Upper lobe of left lung (tissue), 6 donors: ENCODE measurements at regions not wholly inside any gene's neighbourhood (a gene's known extent, or its start where the extent isn't known, plus 50 kb on each side); places are given as distances from the start of the nearest gene placed in this dataset.
A peak's percentile ranks its signal among the peaks of the same experiment; 100 is the strongest.

Source experiments
- ATAC-seq, 2 donors: fragments of 200-7000 bp; cut with Tn5 transposase; one replicate each; pipeline ENCODE4 v1.9.1; 2022; ENCODE audit warnings: mild to moderate bottlenecking in 2 of 2, moderate library complexity in 2 of 2; ENCODE audit not compliant: low FRiP score in 2 of 2
- DNase-seq, 2 donors: peaks; one replicate each; pipeline ENCODE4 v3.0.0-alpha.2; 2019 to 2020
- H3K27ac ChIP-seq, 4 donors: fragments of 200-600 bp; sonication (generic); one replicate each; pipeline ENCODE4 v1.5.1; 2016 to 2019
- H3K27me3 ChIP-seq, 4 donors: fragments of 200-600 bp; sonication (generic); one replicate each; pipeline ENCODE4 v1.5.1; 2017 to 2019
- H3K36me3 ChIP-seq, 4 donors: fragments of 200-600 bp; sonication (generic); one replicate each; pipeline ENCODE4 v1.5.1; 2016 to 2019
- H3K4me1 ChIP-seq, 4 donors: fragments of 200-600 bp; sonication (generic); one replicate each; pipeline ENCODE4 v1.5.1; 2018 to 2019
- H3K4me3 ChIP-seq, 4 donors: fragments of 200-600 bp; sonication (generic); one replicate each; pipeline ENCODE4 v1.5.1; 2017 to 2019; ENCODE audit warnings: mild to moderate bottlenecking in 2 of 4, moderate library complexity in 1 of 4
- H3K9me3 ChIP-seq, 4 donors: fragments of 200-600 bp; sonication (generic); one replicate each; pipeline ENCODE4 v1.5.1; 2018 to 2019
- EP300 ChIP-seq, 4 donors: sonication (generic); formaldehyde crosslinking; IDR thresholded peaks; one replicate each; pipeline ENCODE4 v1.5.1; 2017; ENCODE audit warnings: antibody characterized with exemption in 4 of 4, control low read depth in 2 of 4
- POLR2A ChIP-seq, 4 donors: fragments of 450-650 bp; IDR thresholded peaks; one replicate each; pipeline ENCODE4 v1.5.1; 2016 to 2017; ENCODE audit warnings: antibody characterized with exemption in 4 of 4, mild to moderate bottlenecking in 2 of 4
- POLR2AphosphoS5 ChIP-seq, 2 donors: sonication (generic); formaldehyde crosslinking; IDR thresholded peaks; one replicate each; pipeline ENCODE4 v1.5.1; 2017; ENCODE audit warnings: antibody characterized with exemption in 2 of 2
- WGBS, 2 donors: methylation state at CpG; one replicate each; pipeline ENCODE4 v1.1.5; 2017 to 2018; 5-methylcytosine and 5-hydroxymethylcytosine counted together
- TF ChIP-seq, protein P1 (sequence below), 6 experiments: fragments of 450-650 bp in 4 of 6; fragments of 200-600 bp in 2 of 6; sonication (generic) in 2 of 6; IDR thresholded peaks; one replicate each; pipeline ENCODE4 v1.5.1; 2016 to 2019; ENCODE audit warnings: antibody characterized with exemption in 6 of 6
- donor health status: DM: no; HTN: no; CAD: no; lungs with moderate emphysema.
- donor health status: DM: no; HTN: yes; CAD: no; lungs with severe emphysema.

DNA sequence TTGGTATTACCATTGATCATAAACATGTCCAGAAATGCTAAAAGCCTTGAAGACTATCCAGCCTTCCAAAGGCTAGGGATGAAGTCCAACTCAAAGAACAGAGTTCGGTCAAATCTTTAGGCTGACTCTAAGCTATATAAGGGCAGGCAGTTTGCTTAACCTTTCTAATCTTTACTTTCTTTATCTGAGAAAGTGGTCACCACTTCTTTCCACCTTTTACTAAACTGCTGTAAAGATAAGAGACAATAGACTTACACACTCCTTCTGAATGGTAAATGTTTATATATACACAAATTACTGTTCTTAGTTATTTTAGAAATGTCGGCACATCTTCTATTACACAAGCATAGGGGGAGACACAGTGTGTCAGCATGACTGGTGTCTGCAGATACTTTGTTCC is 100.4 kb downstream of the NREP start:
- WGBS, 2 donors: 70 to 82% methylated on average over 2 of the region's 2 CpGs
- H3K27me3 ChIP-seq: no peaks in the 10 kb centered on the region
- H3K36me3 ChIP-seq: no peaks in the 10 kb centered on the region
- DNase-seq (no peak), ATAC-seq (no peak)
- TF ChIP-seq POLR2A (IDR thresholded peaks at IDR 0.05) (no peak), EP300 (IDR thresholded peaks at IDR 0.05) (no peak), POLR2AphosphoS5 (IDR thresholded peaks at IDR 0.05) (no peak)
- TF ChIP-seq, protein P1, sequence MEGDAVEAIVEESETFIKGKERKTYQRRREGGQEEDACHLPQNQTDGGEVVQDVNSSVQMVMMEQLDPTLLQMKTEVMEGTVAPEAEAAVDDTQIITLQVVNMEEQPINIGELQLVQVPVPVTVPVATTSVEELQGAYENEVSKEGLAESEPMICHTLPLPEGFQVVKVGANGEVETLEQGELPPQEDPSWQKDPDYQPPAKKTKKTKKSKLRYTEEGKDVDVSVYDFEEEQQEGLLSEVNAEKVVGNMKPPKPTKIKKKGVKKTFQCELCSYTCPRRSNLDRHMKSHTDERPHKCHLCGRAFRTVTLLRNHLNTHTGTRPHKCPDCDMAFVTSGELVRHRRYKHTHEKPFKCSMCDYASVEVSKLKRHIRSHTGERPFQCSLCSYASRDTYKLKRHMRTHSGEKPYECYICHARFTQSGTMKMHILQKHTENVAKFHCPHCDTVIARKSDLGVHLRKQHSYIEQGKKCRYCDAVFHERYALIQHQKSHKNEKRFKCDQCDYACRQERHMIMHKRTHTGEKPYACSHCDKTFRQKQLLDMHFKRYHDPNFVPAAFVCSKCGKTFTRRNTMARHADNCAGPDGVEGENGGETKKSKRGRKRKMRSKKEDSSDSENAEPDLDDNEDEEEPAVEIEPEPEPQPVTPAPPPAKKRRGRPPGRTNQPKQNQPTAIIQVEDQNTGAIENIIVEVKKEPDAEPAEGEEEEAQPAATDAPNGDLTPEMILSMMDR (IDR thresholded peaks at IDR 0.05): no peak
- no peak overlapping the region for H3K4me3 ChIP-seq
- H3K27ac ChIP-seq: no peak overlapping the region
- H3K4me1 ChIP-seq: no peaks in the 10 kb centered on the region
- H3K9me3 ChIP-seq: no peaks in the 10 kb centered on the region

DNA sequence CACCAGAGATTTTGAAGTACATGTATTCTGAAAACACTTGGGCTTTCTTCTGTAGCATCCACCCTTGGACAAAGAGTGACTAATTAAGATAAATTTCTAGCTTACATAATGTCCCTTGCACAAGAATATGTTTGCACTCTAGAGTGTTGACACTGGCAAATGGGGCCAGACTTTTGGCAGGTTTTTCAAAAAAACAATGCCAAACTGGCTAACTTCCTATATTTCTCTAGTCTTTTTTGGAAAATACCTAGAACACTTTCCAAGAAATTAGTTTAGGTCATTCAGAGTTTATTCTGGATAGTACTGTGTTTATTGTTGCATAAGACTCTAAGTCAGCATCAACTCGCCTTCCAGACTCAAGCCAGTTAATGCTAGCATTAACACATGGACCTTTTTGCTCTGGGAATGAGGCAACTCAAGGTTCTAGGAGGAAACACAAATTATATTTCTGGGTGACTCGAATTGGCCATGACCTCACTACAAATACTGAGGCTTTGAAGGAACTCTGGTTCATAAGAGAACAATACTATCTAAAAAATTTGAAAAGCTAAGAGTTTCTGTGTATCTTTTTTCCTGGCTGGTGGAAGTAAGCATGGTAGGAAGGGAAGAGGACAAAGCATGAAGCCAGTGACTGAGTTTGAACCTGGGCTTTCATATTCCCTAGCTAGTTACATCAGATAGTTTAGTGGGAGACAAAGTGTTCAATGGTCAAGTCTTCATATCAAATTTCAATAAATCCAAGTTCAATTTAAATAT is 101.6 kb downstream of the NREP start:
- no peaks in the 10 kb centered on the region for H3K27me3 ChIP-seq
- H3K27ac ChIP-seq: no peak overlapping the region
- WGBS, 2 donors: 55 to 73% methylated on average over 2 of the region's 2 CpGs
- H3K4me1 ChIP-seq: no peaks in the 10 kb centered on the region
- peak; percentile 61 to 90 for ATAC-seq
- no peak for DNase-seq
- H3K36me3 ChIP-seq: no peaks in the 10 kb centered on the region
- no peaks in the 10 kb centered on the region for H3K9me3 ChIP-seq
- peak in 1 of 4 donors; percentile 53 for TF ChIP-seq EP300 (IDR thresholded peaks at IDR 0.05)
- TF ChIP-seq POLR2AphosphoS5 (IDR thresholded peaks at IDR 0.05): no peak
- no peak overlapping the region for H3K4me3 ChIP-seq

DNA sequence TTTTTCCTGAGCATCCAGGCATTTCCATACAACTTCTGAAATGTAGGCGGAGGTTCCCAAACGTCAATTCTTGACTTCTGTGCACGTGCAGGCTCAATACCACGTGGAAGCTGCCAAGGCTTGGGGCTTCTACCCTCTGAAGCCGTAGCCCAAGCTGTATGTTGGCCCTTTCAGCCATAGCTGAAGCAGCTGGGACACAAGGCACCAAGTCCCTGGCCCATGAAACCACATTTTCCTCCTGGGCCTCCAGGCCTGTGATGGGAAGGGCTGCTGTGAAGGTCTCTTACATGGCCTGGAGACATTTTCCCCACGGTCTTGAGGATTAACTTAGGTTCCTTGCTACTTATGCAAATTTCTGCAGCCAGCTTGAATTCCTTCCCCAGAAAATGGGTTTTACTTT is 103.6 kb downstream of the NREP start:
- WGBS, 2 donors: 87 to 94% methylated on average over 6 of the region's 6 CpGs

DNA sequence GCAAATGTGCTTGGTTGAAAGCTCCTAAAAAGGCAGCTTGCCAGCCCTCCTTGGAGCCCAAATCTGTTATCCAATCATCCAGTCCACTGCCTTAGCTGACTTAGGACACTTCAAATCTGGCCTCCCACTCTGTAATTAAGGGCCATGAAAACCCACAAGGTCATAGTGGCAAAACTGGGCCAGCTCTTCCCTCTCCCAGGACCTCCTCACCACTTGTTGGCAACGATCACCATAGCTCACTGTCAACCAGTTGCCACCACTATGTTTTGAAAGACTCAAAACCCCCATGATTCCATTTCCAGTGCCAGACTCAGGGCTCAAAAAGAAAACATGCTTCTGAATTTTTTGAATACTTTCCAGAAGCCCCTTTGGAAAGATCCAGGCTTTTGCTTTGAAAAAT is 107.5 kb downstream of the NREP start:
- H3K4me1 ChIP-seq: no peaks in the 10 kb centered on the region
- DNase-seq: no peak
- no peak overlapping the region for H3K27ac ChIP-seq
- no peaks in the 10 kb centered on the region for H3K9me3 ChIP-seq
- H3K27me3 ChIP-seq: no peaks in the 10 kb centered on the region
- no peaks in the 10 kb centered on the region for H3K36me3 ChIP-seq
- TF ChIP-seq POLR2A (IDR thresholded peaks at IDR 0.05) (no peak), EP300 (IDR thresholded peaks at IDR 0.05) (no peak), POLR2AphosphoS5 (IDR thresholded peaks at IDR 0.05) (no peak)
- TF ChIP-seq, protein P1 (IDR thresholded peaks at IDR 0.05): no peak
- no peak overlapping the region for H3K4me3 ChIP-seq
- no peak for ATAC-seq
- WGBS, 2 donors: 70 to 95% methylated on average over 1 of the region's 1 CpG

More for the DNA sequence above, 103.6 kb downstream of the NREP start:
- Histone ChIP-seq H3K4me3 (no peak overlapping the region), H3K36me3 (no peaks in the 10 kb centered on the region), H3K27me3 (no peaks in the 10 kb centered on the region), H3K9me3 (no peaks in the 10 kb centered on the region), H3K4me1 (no peaks in the 10 kb centered on the region), H3K27ac (no peak overlapping the region)
- no peak for TF ChIP-seq POLR2AphosphoS5 (IDR thresholded peaks at IDR 0.05)
- TF ChIP-seq, protein P1 (IDR thresholded peaks at IDR 0.05): no peak
- TF ChIP-seq POLR2A (IDR thresholded peaks at IDR 0.05): no peak
- no peak for TF ChIP-seq EP300 (IDR thresholded peaks at IDR 0.05)
- DNase-seq (no peak), ATAC-seq (no peak)

DNA sequence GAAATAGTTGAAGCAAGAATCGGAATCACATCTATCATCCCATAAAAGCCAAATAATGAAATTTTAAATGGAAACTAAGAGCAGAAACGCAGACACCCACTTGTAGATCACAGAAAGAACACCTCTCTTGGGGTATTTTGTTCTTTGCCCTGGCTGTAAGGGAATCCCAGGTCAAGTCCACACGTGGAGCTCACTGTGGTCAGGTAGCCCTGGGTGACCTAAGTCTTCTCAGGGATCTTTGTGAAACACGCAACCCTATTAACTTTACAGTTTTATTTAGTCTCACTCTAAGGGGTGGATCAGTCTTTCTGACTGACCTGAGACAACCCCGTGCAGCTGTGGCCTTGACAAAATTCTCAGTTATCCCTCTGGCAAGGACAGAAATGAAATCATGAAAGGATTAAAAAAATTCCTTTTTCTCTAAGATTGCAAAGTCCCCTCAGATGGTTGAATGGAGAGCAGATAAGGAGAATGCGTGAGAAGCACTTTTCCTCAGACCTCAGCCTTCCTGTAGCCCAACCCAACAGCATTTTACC is 111.6 kb downstream of the NREP start:
- no peak for ATAC-seq
- 86 to 88% methylated on average over 6 of the region's 6 CpGs for WGBS, 2 donors

More for the DNA sequence above, 111.6 kb downstream of the NREP start:
- Histone ChIP-seq H3K27me3 (no peaks in the 10 kb centered on the region), H3K36me3 (no peaks in the 10 kb centered on the region), H3K9me3 (no peaks in the 10 kb centered on the region), H3K4me3 (no peak overlapping the region), H3K4me1 (no peaks in the 10 kb centered on the region), H3K27ac (no peak overlapping the region)
- TF ChIP-seq POLR2A (IDR thresholded peaks at IDR 0.05) (no peak), EP300 (IDR thresholded peaks at IDR 0.05) (no peak)
- no peak for DNase-seq
